Inferior parietal cortex (tissue), 1 donor: ENCODE measurements at regions not wholly inside any gene's neighbourhood (a gene's known extent, or its start where the extent isn't known, plus 50 kb on each side); places are given as distances from the start of the nearest gene placed in this dataset.

Experiments
- DNase-seq: peaks from one replicate; pipeline ENCODE4 v3.0.0-alpha.2; 2016; ENCODE audit errors: extremely low spot score

GRCh38 chr10:78686444-78687060 is 382.2 kb upstream of the ZMIZ1 start:
- no peak for DNase-seq

DNA sequence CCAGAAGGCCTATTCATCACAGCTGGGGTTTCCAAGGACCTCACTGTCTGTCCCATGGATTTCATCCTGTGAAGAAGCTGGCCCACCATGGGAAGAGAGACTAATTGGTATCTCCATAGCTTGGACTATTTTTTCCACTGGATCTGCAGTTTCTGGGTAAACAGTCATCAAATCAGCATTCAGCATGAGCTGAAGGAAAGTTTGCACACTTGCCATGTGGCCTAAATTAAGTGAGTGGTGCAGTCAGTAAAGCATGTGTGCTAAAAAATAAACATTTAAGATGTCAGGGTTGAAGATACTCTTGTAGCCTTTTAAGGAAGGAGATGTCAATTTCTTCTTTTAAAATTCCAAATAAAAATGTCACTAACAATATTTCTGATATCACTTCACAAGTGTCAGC is 381.1 kb upstream of the ZMIZ1 start:
- DNase-seq = no peak

DNA sequence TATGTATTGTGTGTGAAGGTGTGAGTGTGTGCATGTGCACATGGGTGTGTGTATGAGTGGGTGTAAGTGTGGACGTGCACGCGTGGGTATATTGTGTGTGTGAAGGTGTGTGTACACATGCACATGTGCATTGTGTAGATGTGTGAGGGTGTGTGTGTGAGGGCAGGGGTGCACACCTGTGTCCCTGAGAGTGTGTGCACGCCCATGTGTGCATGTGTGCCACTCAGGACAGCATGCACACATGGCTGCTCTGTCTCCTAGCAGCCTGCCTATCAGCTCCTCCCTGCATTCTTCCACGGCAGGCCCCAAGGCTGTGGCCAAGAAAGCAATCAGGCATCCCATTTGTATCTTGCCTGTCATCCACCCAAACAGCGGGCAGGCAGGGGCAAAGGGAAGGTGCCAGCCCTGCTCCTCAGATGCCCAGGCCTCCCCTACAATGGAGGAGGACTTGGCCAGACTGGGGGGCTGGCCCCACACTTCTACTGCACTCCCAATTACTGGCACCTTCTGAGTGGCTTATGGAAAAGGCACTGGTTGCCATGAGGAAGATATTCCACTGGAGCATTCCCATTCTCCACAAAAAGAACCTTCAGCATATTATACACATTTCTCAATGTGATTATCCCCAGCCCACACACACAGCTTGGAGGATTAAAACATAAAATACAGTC is 380.4 kb upstream of the ZMIZ1 start:
- DNase-seq = peak; percentile 34

DNA sequence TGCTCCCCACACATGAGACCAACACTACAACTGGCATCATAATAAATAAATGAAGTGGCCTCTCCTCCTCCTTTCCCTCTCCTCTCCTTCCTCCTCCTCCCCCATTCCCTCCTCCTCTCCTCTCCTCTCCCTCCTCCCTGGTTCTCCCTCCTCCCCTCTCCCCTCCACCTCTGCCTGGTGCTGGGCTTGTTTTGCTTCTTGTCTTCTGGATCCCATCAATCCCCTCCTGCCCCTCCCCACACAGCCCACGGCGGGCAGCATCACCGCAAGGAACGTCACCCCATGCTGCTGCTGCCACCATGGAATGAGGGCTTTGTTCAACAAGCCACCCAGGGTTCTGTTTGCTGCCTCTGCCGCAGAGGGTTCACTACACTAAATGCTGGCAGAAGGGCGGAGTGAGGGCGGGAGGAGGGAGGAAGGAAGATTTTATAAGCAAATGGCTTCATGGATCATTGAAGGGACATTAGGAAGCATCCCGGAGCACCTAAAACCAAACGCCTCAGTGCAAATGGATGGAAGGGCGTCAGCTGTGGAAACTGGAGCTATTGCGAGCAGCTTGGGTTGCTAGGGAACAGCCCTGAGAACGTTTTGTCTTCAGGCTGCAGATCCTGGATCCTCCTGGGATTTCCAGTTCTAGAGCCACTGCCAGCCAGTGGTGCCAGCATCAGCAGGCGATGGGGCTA is 379.7 kb upstream of the ZMIZ1 start:
- peak; percentile 67 for DNase-seq

GRCh38 chr10:78689584-78689935 is 379.2 kb upstream of the ZMIZ1 start:
- DNase-seq = no peak

DNA sequence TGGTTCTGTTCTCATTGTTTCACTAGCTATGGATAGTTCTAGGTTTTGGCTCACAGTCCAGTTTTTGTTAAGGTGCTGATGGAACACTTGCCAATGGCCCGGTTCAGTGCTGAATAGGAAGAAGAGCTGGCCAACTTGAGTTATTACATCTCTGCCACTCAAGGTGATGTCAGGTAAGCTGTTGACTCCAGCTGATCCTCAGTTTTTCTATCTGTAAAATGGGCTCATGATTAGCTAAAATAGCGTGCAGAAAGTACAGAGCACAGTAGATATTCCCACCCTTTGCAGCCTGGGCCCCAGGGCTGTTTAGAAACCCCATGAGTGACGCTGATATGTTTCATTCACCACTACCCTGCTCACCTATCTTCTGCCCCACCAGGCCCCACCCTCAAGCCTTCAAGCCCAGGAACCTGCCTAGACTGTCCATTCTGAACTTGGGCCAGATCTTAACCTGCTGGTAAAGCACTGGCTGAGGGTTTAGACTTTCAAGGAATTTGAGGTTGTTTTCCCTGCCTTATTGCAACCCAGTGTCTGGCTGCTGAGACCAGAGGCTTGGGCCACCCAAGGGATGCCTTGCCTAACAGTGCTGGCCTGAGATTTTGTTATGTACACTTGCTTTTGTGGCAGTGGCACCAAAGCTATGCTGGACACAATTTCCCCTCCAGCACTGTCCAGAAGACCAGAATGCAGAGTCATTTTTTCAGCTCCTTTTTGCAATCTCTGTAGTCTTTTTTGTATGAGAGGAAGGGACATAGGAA is 378.2 kb upstream of the ZMIZ1 start:
- DNase-seq = no peak

DNA sequence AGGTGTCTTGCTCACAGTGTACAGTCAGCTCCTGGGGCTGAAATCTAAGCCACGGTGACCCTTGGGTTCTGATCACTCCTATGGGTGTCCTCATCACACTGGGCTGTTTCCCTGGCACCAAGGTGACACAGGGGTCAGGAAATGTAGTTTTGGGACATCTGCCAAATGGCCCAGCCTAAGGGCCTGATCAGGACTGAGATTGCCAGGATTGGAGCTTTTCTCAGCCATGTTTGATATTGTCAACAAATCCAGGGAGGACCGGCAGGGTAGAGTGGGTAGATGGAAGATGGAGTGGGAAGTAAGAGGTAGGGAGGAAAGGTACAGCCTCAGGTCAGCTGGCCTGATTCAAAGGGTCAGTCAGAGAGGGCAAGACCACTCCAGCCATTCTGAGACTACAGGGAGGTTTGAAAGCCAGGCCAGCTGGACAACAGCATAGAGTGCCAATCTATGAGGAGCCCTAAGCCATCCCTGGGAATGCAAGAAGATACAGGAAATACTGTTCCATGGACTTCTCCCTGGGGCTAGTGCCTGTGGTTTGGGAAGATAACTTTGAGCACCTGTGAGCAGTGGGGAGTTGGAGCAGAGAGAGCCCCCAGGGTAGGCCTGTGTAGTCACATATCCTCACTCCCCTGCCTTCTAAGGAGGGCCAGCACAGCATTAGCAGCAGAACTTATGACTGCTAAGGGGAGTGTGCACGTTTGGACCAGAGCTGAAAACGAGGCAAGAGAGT is 377.3 kb upstream of the ZMIZ1 start:
- DNase-seq = no peak

GRCh38 chr10:78692071-78692470 is 376.7 kb upstream of the ZMIZ1 start:
- no peak for DNase-seq

- no peak for DNase-seq
Measured at GRCh38 chr10:78695846-78696245, 372.9 kb upstream of the ZMIZ1 start.

DNA sequence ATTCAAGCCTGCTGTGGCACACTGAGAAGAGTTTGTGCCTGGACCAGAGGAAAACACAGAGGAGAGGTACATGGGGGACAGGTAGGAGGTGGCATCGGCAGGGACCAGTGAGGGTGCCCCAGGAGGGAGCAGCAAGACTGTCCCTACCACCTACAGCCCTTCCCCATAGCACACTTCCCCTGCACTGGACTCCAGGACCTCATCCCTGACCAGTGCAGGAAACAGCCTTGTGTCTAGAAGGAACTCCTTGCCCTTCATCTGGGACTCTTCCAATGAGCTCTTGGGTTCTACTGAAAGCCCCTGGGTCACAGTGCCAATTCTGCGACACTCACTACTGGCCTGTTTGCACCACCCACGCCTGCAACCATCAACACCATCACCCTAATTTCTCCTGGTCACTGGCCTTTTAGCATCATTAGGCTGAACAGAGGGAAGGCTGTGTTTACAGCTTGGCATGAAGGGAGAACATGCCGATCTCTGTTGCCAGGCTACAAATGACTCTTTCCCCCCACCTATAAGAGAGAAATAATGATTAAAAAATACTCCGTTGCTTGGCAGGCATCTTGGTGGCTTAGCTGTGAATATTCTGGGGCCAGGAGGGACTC is 371.9 kb upstream of the ZMIZ1 start:
- no peak for DNase-seq

DNA sequence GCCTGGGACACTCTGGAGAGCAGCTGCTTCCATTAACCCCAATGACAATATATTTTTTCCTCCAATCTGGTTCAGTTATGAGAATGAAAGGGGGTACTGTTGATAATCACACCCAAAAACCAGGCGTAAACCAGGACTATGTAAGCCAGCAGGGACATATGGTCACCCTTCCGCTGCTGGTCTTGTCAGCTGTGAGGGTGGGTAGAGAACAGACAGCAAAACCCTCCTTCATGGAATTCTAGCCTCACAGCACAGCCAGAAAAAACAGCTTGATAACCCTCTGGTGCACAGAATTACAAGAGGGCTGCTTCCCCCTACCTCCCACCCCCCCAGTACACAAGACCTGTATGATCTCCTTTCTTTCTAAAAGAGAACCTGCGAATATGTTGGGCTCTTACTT is 368.8 kb upstream of the ZMIZ1 start:
- DNase-seq = no peak

GRCh38 chr10:78700413-78700812 is 368.4 kb upstream of the ZMIZ1 start:
- no peak for DNase-seq

- DNase-seq = no peak
Measured at GRCh38 chr10:78700816-78701520, 367.8 kb upstream of the ZMIZ1 start.

GRCh38 chr10:78702186-78702585 is 366.6 kb upstream of the ZMIZ1 start:
- DNase-seq = no peak

GRCh38 chr10:78702876-78703275 is 365.9 kb upstream of the ZMIZ1 start:
- DNase-seq = no peak

- no peak for DNase-seq
Measured at GRCh38 chr10:78703593-78703992, 365.2 kb upstream of the ZMIZ1 start.

DNA sequence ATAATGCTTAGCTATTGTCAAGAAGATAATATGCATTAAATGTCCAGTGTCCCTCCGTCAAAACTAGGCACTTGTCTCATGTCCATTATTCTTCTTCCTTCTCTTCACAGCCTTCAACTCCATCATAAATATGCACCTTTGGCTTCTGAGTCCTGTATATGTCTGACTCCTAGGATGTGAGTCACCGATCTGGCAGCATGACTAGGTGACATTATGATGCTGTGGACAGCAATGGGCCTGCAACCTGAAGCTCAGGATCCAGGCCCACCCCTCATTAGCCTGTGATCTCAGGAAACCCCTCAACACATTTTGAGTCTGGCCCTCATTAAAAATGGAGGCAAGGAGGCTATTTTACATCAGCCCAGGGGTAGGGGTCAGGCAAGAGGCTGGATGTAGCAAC is 362.5 kb upstream of the ZMIZ1 start:
- DNase-seq = no peak

- DNase-seq = no peak
Measured at GRCh38 chr10:78706726-78707540, 361.8 kb upstream of the ZMIZ1 start.

- no peak for DNase-seq
Measured at GRCh38 chr10:78707745-78708144, 361.0 kb upstream of the ZMIZ1 start.

DNA sequence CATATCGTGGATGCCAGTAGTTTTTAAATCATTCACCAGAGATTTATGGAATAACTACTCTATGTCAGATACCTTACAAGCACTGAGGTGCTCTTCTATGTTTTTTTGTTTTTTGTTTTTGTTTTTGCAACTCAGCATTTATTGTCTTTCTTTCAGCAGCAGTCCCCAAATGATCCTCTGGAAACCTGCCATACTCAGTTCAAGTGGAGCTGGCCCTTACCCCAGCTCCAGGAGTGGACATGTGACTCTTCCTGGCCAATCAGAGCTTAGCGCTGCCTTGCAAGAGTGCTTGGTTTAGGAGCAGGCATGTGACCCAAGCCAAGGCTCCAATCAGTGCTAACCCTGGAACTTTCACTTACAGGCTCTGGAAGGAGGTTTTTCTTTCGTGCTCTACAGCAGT is 356.6 kb upstream of the ZMIZ1 start:
- DNase-seq = no peak
